ENCODE measurements at regions not wholly inside any gene's neighbourhood (a gene's known extent, or its start where the extent isn't known, plus 50 kb on each side); places are given as distances from the start of the nearest gene placed in this dataset.

- Histone ChIP-seq H2AK5ac (ENCODE audit: low read depth, low read length) (no peak overlapping the region), H3K23me2 (ENCODE audit: low read depth, low read length) (no peaks in the 10 kb centered on the region), H2BK5ac (ENCODE audit: low read depth, low read length) (no peak overlapping the region), H2BK20ac (ENCODE audit: low read length) (no peak overlapping the region), H4K5ac (ENCODE audit: insufficient read length, low read depth, low read length) (no peak overlapping the region), H3K9me3 (ENCODE audit: insufficient read depth in 2 of 2, low read depth in 1 of 2, low read length in 1 of 2) (no peaks in the 10 kb centered on the region), H2AFZ (ENCODE audit: low read length) (no peak overlapping the region), H3K23ac (ENCODE audit: insufficient read length) (no peak overlapping the region), H3K27ac (ENCODE audit: low read depth, low read length) (no peak overlapping the region), H3K4ac (replicated peaks; ENCODE audit: insufficient read length, low read depth, low read length) (no peak overlapping the region), H4K20me1 (replicated peaks in 1 of 2; ENCODE audit: control insufficient read depth in 1 of 2, insufficient read depth in 2 of 2, low read length in 2 of 2) (no peaks in the 10 kb centered on the region), H3K27me3 (replicated peaks in 1 of 4; ENCODE audit: control insufficient read depth in 3 of 4, extremely low read depth in 1 of 4, insufficient read depth in 3 of 4, low read length in 3 of 4) (no peaks in the 10 kb centered on the region), H4K91ac (replicated peaks; ENCODE audit: insufficient read length, low read length) (no peak overlapping the region), H2BK15ac (ENCODE audit: low read length) (no peak overlapping the region), H3K14ac (ENCODE audit: insufficient read length) (no peak overlapping the region), H3K4me1 (replicated peaks in 1 of 4; ENCODE audit: control insufficient read depth in 3 of 4, insufficient read depth in 4 of 4, low read length in 3 of 4) (no peaks in the 10 kb centered on the region), H3K18ac (ENCODE audit: extremely low read depth, low read length) (no peak overlapping the region), H3K9ac (replicated peaks in 1 of 4; ENCODE audit: extremely low read depth in 1 of 4, low read depth in 3 of 4, low read length in 3 of 4) (no peak overlapping the region), H2BK120ac (replicated peaks; ENCODE audit: low read depth, low read length) (no peak overlapping the region), H2BK12ac (ENCODE audit: low read depth, low read length) (no peak overlapping the region), H3K79me1 (ENCODE audit: low read depth, low read length) (no peaks in the 10 kb centered on the region), H3K79me2 (ENCODE audit: control insufficient read depth in 1 of 2, insufficient read depth in 2 of 2, low read length in 2 of 2) (no peaks in the 10 kb centered on the region), H3K4me2 (ENCODE audit: insufficient read depth in 1 of 2, low read depth in 2 of 2, low read length in 2 of 2) (no peak overlapping the region), H3K36me3 (ENCODE audit: control insufficient read depth in 2 of 4, insufficient read depth in 4 of 4, low read length in 3 of 4) (no peaks in the 10 kb centered on the region; a peak in 1 of 8 replicates), H4K8ac (ENCODE audit: extremely low read depth, insufficient read depth, low read length) (no peak overlapping the region), H3K4me3 (ENCODE audit: extremely low read depth in 1 of 4, insufficient read depth in 2 of 4, low read depth in 3 of 4, low read length in 4 of 4) (no peak overlapping the region), H3K56ac (replicated peaks; ENCODE audit: insufficient read length, low read depth, low read length) (no peak overlapping the region)
- 84% methylated on average over 2 of the region's 2 CpGs; no CpG with 5 or more reads in 1 of the 2 experiments for WGBS, 2 experiments (ENCODE audit: extremely low coverage in 1 of 2, insufficient coverage in 1 of 2, insufficient read length in 1 of 2, insufficient replicate concordance in 2 of 2, low coverage in 1 of 2, low lambda C conversion rate in 2 of 2, missing lambda C conversion rate in 1 of 2)
- no peak for DNase-seq (ENCODE audit: low read depth in 1 of 2, low spot score in 2 of 2)
- TF ChIP-seq USF2 (IDR thresholded peaks at IDR 0.05; ENCODE audit: low read length) (no peak), KDM5A (IDR thresholded peaks at IDR 0.05; ENCODE audit: low read length) (no peak), SIRT6 (IDR thresholded peaks at IDR 0.05; ENCODE audit: low read length) (no peak), HDAC2 (IDR thresholded peaks at IDR 0.05; ENCODE audit: borderline replicate concordance in 1 of 2, low read depth in 2 of 2, low read length in 2 of 2) (no peak), RNF2 (IDR thresholded peaks at IDR 0.05; ENCODE audit: borderline replicate concordance, low read depth, low read length, missing control alignments, poor library complexity, severe bottlenecking) (no peak)
- ChIA-PET CTCF (ENCODE audit: partially characterized antibody) (interaction anchor here (0.6 to 1.1 kb wide), 2 partner anchors 35 to 984 kb away, joined by 3 to 4 read pairs; no protein-coding TSS in a partner anchor), POLR2A (ENCODE audit: partially characterized antibody) (no interaction called here)
- no peak for FAIRE-seq
These were observed 130.9 kb downstream of the TRMT11 start for GRCh38 chr6:126117251-126117650.

Data from H1 (cell line).